Gastrocnemius medialis (tissue), 4 donors: ENCODE measurements at regions not wholly inside any gene's neighbourhood (a gene's known extent, or its start where the extent isn't known, plus 50 kb on each side); places are given as distances from the start of the nearest gene placed in this dataset.

ENCODE experiments used
- ATAC-seq, 2 donors: fragments of 150-250 bp; one replicate each; pipeline ENCODE4 v1.9.1; 2016
- DNase-seq, 2 donors: peaks; one replicate each; pipeline ENCODE4 v3.0.0-alpha.2; 2019
- H3K27ac ChIP-seq, 4 donors: fragments of 200-600 bp; sonication (generic); 1 replicate in 1 of 4; 2 replicates in 3 of 4; pipeline ENCODE4 v1.5.1; 2016 to 2018; ENCODE audit warnings: mild to moderate bottlenecking in 2 of 4, moderate library complexity in 1 of 4
- H3K27me3 ChIP-seq, 3 donors: fragments of 200-600 bp; sonication (generic) in 2 of 3; 1 replicate in 1 of 3; 2 replicates in 2 of 3; pipeline versions ENCODE4 v1.5.1 to v1.6.0; 2016 to 2019; ENCODE audit warnings: mild to moderate bottlenecking in 1 of 3, moderate library complexity in 1 of 3
- H3K36me3 ChIP-seq, 2 donors: fragments of 200-600 bp; sonication (generic) in 1 of 2; one replicate each; pipeline ENCODE4 v1.5.1; 2017 to 2018
- H3K4me1 ChIP-seq, 2 donors: fragments of 200-600 bp; sonication (generic) in 1 of 2; one replicate each; pipeline ENCODE4 v1.5.1; 2016 to 2017; ENCODE audit warnings: mild to moderate bottlenecking in 2 of 2
- H3K4me3 ChIP-seq, 4 donors: fragments of 200-600 bp; sonication (generic) in 3 of 4; 1 replicate in 1 of 4; 2 replicates in 3 of 4; pipeline ENCODE4 v1.5.1; 2016 to 2019; ENCODE audit warnings: mild to moderate bottlenecking in 2 of 4
- H3K9me3 ChIP-seq, 3 donors: fragments of 200-600 bp; sonication (generic) in 2 of 3; 1 replicate in 1 of 3; 2 replicates in 2 of 3; pipeline ENCODE4 v1.5.1; 2016 to 2019
- CTCF ChIP-seq, 5 experiments: fragments of 450-650 bp in 3 of 5; fragments of 200-600 bp in 2 of 5; sonication (generic) in 2 of 5; IDR thresholded peaks in 4 of 5; conservative IDR thresholded peaks in 1 of 5; 1 replicate in 4 of 5; 2 replicates in 1 of 5; pipeline ENCODE4 v1.5.1; 2016 to 2019; ENCODE audit warnings: antibody characterized with exemption in 5 of 5, mild to moderate bottlenecking in 3 of 5, moderate library complexity in 3 of 5
- POLR2A ChIP-seq, 2 donors: fragments of 450-650 bp; IDR thresholded peaks; one replicate each; pipeline ENCODE4 v1.6.1; 2017; ENCODE audit warnings: antibody characterized with exemption in 2 of 2, mild to moderate bottlenecking in 2 of 2, moderate library complexity in 2 of 2
- in situ Hi-C, 4 donors: fragments of 200-750 bp; cut with MboI; loops; one replicate each; pipeline versions ENCODE4 v1.15.0 to v1.8.0; 2017; ENCODE audit warnings: low sequenced_read_pairs in 4 of 4
- intact Hi-C: fragments of 100-400 bp; cut with DNase I; formaldehyde crosslinking; loops from one replicate; pipeline ENCODE4 v1.15.1; 2023; ENCODE audit warnings: low total_unique reads

- no peak overlapping the region for H3K27ac ChIP-seq
- in situ Hi-C loops = no loop called here
- H3K9me3 ChIP-seq = no peaks in the 10 kb centered on the region
- intact Hi-C loops = no loop called here
- no peaks in the 10 kb centered on the region for H3K36me3 ChIP-seq
- peaks cover 6 to 8% of the 10 kb centered on the region in 2 donors for H3K4me1 ChIP-seq
- TF ChIP-seq POLR2A (IDR thresholded peaks at IDR 0.05) (no peak), CTCF (IDR thresholded peaks at IDR 0.05 in 4 of 5, conservative IDR thresholded peaks at IDR 0.05 in 1 of 5) (peak in 2 of 5 experiments; percentile 24 to 44)
- H3K4me3 ChIP-seq = no peak overlapping the region
- no peaks in the 10 kb centered on the region for H3K27me3 ChIP-seq
- no peak for DNase-seq
- peak in 1 of 2 donors; percentile 68 for ATAC-seq
These were observed 54.4 kb upstream of the JAK1 start for GRCh38 chr1:65020774-65021173.

DNA sequence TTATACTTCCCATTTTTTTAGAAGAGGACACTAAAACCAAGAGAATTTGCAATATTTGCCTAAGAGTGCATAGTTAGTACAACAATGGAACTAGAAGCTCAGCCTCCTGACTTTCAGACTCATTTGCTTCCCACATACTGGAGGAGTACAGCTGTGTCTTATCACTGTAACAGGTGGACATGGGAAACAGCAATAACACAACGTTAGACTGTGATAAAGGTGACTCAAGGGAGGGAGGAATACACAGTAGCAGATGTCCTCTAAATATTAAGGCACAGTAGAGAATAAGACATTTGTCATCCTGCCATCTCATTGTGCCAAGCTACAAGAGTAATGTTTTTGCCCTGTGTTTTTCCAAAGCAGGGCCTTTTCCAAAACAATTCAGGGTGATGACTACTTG is 55.4 kb upstream of the JAK1 start:
- peak in 1 of 2 donors; percentile 37 for ATAC-seq
- Histone ChIP-seq H3K27ac (no peak overlapping the region), H3K9me3 (no peaks in the 10 kb centered on the region), H3K4me3 (no peak overlapping the region), H3K36me3 (no peaks in the 10 kb centered on the region), H3K27me3 (no peaks in the 10 kb centered on the region), H3K4me1 (peaks cover 6 to 17% of the 10 kb centered on the region in 2 donors)
- no peak for DNase-seq
- TF ChIP-seq CTCF (IDR thresholded peaks at IDR 0.05 in 4 of 5, conservative IDR thresholded peaks at IDR 0.05 in 1 of 5) (no peak), POLR2A (IDR thresholded peaks at IDR 0.05) (no peak)
- in situ Hi-C loops = no loop called here
- intact Hi-C loops = no loop called here

- DNase-seq (no peak), ATAC-seq (no peak)
- no peaks in the 10 kb centered on the region for H3K36me3 ChIP-seq
- no peak overlapping the region for H3K27ac ChIP-seq
- TF ChIP-seq CTCF (IDR thresholded peaks at IDR 0.05 in 4 of 5, conservative IDR thresholded peaks at IDR 0.05 in 1 of 5) = no peak
- no peak for TF ChIP-seq POLR2A (IDR thresholded peaks at IDR 0.05)
- no peak overlapping the region for H3K4me3 ChIP-seq
- intact Hi-C loops = no loop called here
- H3K27me3 ChIP-seq = no peaks in the 10 kb centered on the region
- H3K4me1 ChIP-seq = peaks cover 6 to 18% of the 10 kb centered on the region in 2 donors
- in situ Hi-C loops = no loop called here
- no peaks in the 10 kb centered on the region for H3K9me3 ChIP-seq
These were observed 55.9 kb upstream of the JAK1 start for GRCh38 chr1:65022216-65022615.

DNA sequence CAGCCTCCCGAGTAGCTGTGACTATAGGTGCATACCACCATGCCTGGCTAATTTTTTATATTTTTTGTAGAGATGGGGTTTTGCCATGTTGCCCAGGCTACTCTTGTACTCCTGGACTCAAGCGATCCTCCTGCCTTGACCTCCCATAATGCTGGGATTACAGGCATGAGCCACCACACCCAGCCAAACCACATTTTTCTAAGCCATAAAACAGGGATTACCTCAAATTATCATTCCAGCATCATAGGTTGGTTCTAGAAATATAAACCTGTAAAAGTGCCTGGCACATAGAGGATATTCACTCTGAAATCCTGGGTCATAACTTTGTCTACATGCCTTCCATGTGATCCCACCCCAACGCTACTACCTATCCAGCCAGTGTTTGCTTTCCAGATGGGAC is 59.4 kb upstream of the JAK1 start:
- in situ Hi-C loops = loop anchor here in 1 of 4 donors (25.0 kb wide), 1 partner anchor 163 kb away; no protein-coding TSS in a partner anchor
- no peak for DNase-seq
- Histone ChIP-seq H3K9me3 (no peaks in the 10 kb centered on the region), H3K4me3 (no peak overlapping the region), H3K27me3 (no peaks in the 10 kb centered on the region), H3K36me3 (no peaks in the 10 kb centered on the region), H3K4me1 (peaks cover 25 to 35% of the 10 kb centered on the region in 2 donors), H3K27ac (no peak overlapping the region)
- no peak for ATAC-seq
- intact Hi-C loops = no loop called here
- TF ChIP-seq POLR2A (IDR thresholded peaks at IDR 0.05) (no peak), CTCF (IDR thresholded peaks at IDR 0.05 in 4 of 5, conservative IDR thresholded peaks at IDR 0.05 in 1 of 5) (no peak)

- ATAC-seq = no peak
- no peak for TF ChIP-seq POLR2A (IDR thresholded peaks at IDR 0.05)
- no peak for TF ChIP-seq CTCF (IDR thresholded peaks at IDR 0.05 in 4 of 5, conservative IDR thresholded peaks at IDR 0.05 in 1 of 5)
- intact Hi-C loops = no loop called here
- H3K27me3 ChIP-seq = no peaks in the 10 kb centered on the region
- in situ Hi-C loops = loop anchor here in 1 of 4 donors (25.0 kb wide), 1 partner anchor 164 kb away; no protein-coding TSS in a partner anchor
- H3K4me3 ChIP-seq = no peak overlapping the region
- peaks cover 25 to 35% of the 10 kb centered on the region in 2 donors for H3K4me1 ChIP-seq
- H3K9me3 ChIP-seq = no peaks in the 10 kb centered on the region
- no peak overlapping the region for H3K27ac ChIP-seq
- no peak for DNase-seq
- no peaks in the 10 kb centered on the region for H3K36me3 ChIP-seq
These were observed 59.9 kb upstream of the JAK1 start for GRCh38 chr1:65026235-65026634.
